WTC11 (cell line): ENCODE measurements at regions not wholly inside any gene's neighbourhood (a gene's known extent, or its start where the extent isn't known, plus 50 kb on each side); places are given as distances from the start of the nearest gene placed in this dataset.

Experiments used
- ATAC-seq: fragments of 200-7000 bp; cut with Tn5 transposase; 2 replicates; pipeline ENCODE4 v1.10.0; 2021; ENCODE audit warnings: mild to moderate bottlenecking, moderate library complexity
- CTCF ChIA-PET: fragments of 300-600 bp; sonication (Branson Sonifier 250); formaldehyde crosslinking; loops from one replicate; lab custom pipeline; 2021; ENCODE audit warnings: antibody characterized with exemption; lab: Charles Lee
- POLR2A ChIA-PET: fragments of 350-600 bp; sonication (Branson Sonifier 250); formaldehyde crosslinking; loops from one replicate; lab custom pipeline; 2021; ENCODE audit warnings: antibody characterized with exemption; lab: Charles Lee
- DNase-seq: peaks from one replicate; pipeline ENCODE4 v3.0.0; 2021; ENCODE audit warnings: low spot score
- H3K27ac Mint-ChIP-seq: 2 replicates; pipeline ENCODE4 v1.8.0; 2021; ENCODE audit warnings: mixed read lengths
- H3K27me3 Mint-ChIP-seq: 2 replicates; pipeline ENCODE4 v1.8.0; 2021; ENCODE audit warnings: low read depth, mild to moderate bottlenecking, moderate library complexity, mixed read lengths
- H3K36me3 Mint-ChIP-seq: 2 replicates; pipeline ENCODE4 v1.8.0; 2021; ENCODE audit warnings: mixed read lengths
- H3K4me1 Mint-ChIP-seq: 2 replicates; pipeline ENCODE4 v1.8.0; 2022; ENCODE audit warnings: mixed read lengths
- H3K4me3 Mint-ChIP-seq: 2 replicates; pipeline ENCODE4 v1.8.0; 2021; ENCODE audit warnings: mild to moderate bottlenecking, moderate library complexity, mixed read lengths
- H3K9me3 Mint-ChIP-seq: 2 replicates; pipeline ENCODE4 v1.8.0; 2021; ENCODE audit warnings: mixed read lengths
- CBFB ChIP-seq: sonication (generic); formaldehyde crosslinking; IDR thresholded peaks from 2 replicates; pipeline ENCODE4 v1.8.1; 2022; ENCODE audit warnings: mild to moderate bottlenecking, low read depth, missing genetic modification reagents
- CREB1 ChIP-seq: sonication (generic); formaldehyde crosslinking; IDR thresholded peaks from 2 replicates; pipeline ENCODE4 v1.8.0; 2023; ENCODE audit warnings: mild to moderate bottlenecking, missing genetic modification reagents
- ESRRA ChIP-seq: sonication (generic); formaldehyde crosslinking; IDR thresholded peaks from 2 replicates; pipeline ENCODE4 v1.8.1; 2022; ENCODE audit warnings: mild to moderate bottlenecking, missing genetic modification reagents, borderline replicate concordance
- FOXK1 ChIP-seq: sonication (generic); formaldehyde crosslinking; IDR thresholded peaks from 2 replicates; pipeline ENCODE4 v1.8.0; 2022; ENCODE audit warnings: mild to moderate bottlenecking, moderate library complexity, missing genetic modification reagents
- HMGXB4 ChIP-seq: sonication (generic); formaldehyde crosslinking; IDR thresholded peaks from 2 replicates; pipeline ENCODE4 v1.8.1; 2023; ENCODE audit warnings: mild to moderate bottlenecking, moderate library complexity, missing genetic modification reagents
- IRF1 ChIP-seq: sonication (generic); formaldehyde crosslinking; IDR thresholded peaks from 2 replicates; pipeline ENCODE4 v1.8.0; 2023; ENCODE audit warnings: missing genetic modification reagents
- IRF2 ChIP-seq: sonication (generic); formaldehyde crosslinking; IDR thresholded peaks from 2 replicates; pipeline ENCODE4 v1.8.0; 2022; ENCODE audit warnings: low read depth, missing genetic modification reagents, borderline replicate concordance
- JAZF1 ChIP-seq: fragments of 250-450 bp; sonication (Bioruptor Pico); IDR thresholded peaks from 2 replicates; pipeline ENCODE4 v1.9.0; 2021; ENCODE audit warnings: moderate library complexity, mild to moderate bottlenecking, inconsistent platforms
- KAT7 ChIP-seq: sonication (generic); formaldehyde crosslinking; IDR thresholded peaks from 2 replicates; pipeline ENCODE4 v1.8.1; 2023; ENCODE audit warnings: missing genetic modification reagents, mild to moderate bottlenecking, borderline replicate concordance
- NFYB ChIP-seq: sonication (generic); formaldehyde crosslinking; conservative IDR thresholded peaks from 2 replicates; pipeline ENCODE4 v1.8.0; 2022; ENCODE audit warnings: low read depth, missing genetic modification reagents
- NR1H2 ChIP-seq: sonication (generic); formaldehyde crosslinking; IDR thresholded peaks from 2 replicates; pipeline ENCODE4 v1.9.0; 2021; ENCODE audit warnings: mild to moderate bottlenecking, moderate library complexity, missing genetic modification reagents
- NR2C2 ChIP-seq: sonication (generic); formaldehyde crosslinking; IDR thresholded peaks from 2 replicates; pipeline ENCODE4 v1.8.0; 2022; ENCODE audit warnings: mild to moderate bottlenecking, missing genetic modification reagents
- NR3C1 ChIP-seq: sonication (generic); formaldehyde crosslinking; conservative IDR thresholded peaks from 2 replicates; pipeline ENCODE4 v1.8.1; 2023; ENCODE audit warnings: low read depth, mild to moderate bottlenecking, missing genetic modification reagents
- SMAD3 ChIP-seq: sonication (generic); formaldehyde crosslinking; IDR thresholded peaks from 2 replicates; pipeline ENCODE4 v1.8.0; 2022; ENCODE audit warnings: missing genetic modification reagents, mild to moderate bottlenecking, borderline replicate concordance
- SOX15 ChIP-seq: fragments of 250-450 bp; sonication (Bioruptor Pico); IDR thresholded peaks from 2 replicates; pipeline ENCODE4 v1.9.0; 2021; ENCODE audit warnings: mild to moderate bottlenecking
- ZNF512 ChIP-seq: sonication (generic); formaldehyde crosslinking; IDR thresholded peaks from 2 replicates; pipeline ENCODE4 v1.8.1; 2022; ENCODE audit warnings: missing genetic modification reagents, borderline replicate concordance
- ZNF532 ChIP-seq: fragments of 250-450 bp; sonication (Bioruptor Pico); IDR thresholded peaks from 2 replicates; pipeline ENCODE4 v1.9.0; 2021; ENCODE audit warnings: mild to moderate bottlenecking, borderline replicate concordance
- TF ChIP-seq, protein P1 (sequence below): fragments of 250-450 bp; sonication (Bioruptor Pico); IDR thresholded peaks from 2 replicates; pipeline ENCODE4 v1.9.0; 2021; ENCODE audit warnings: mild to moderate bottlenecking
- TF ChIP-seq, protein P2 (sequence below): sonication (generic); formaldehyde crosslinking; IDR thresholded peaks from 2 replicates; pipeline ENCODE4 v1.8.1; 2023; ENCODE audit warnings: mild to moderate bottlenecking, missing genetic modification reagents
- TF ChIP-seq, protein P3 (sequence below): fragments of 250-450 bp; sonication (Bioruptor Pico); IDR thresholded peaks from 2 replicates; pipeline ENCODE4 v1.9.0; 2021; ENCODE audit warnings: moderate library complexity, mild to moderate bottlenecking, inconsistent platforms, borderline replicate concordance

GRCh38 chr2:57725337-57725947, 321.2 kb upstream of the VRK2 start (continued):
- TF ChIP-seq IRF1 (CRISPR knock-in tag) (no peak), SOX15 (CRISPR knock-in tag) (no peak), NR3C1 (no peak), ZNF532 (CRISPR knock-in tag) (no peak), FOXK1 (no peak), SMAD3 (CRISPR knock-in tag) (no peak), ZNF512 (no peak)
- TF ChIP-seq, all 79 proteins: peak for 0

DNA sequence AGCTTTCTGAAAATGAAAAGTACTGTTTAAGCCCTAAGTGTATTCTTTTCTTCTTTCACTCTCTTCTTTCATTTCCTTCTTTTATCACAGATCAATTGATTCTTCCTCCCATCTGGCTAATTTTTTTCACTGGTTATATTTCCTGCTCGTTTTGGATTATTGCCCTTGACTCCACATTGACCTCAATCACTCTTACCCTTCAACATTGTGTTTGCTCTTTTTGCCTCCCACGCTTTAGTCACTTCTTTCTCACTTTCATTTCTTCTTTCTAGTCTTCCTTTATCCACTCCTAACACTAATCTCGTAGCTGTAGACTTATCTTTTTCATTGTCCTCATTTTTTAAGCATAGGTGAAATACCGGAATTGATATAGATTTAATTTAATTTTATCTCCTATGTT, 320.3 kb upstream of the VRK2 start:
- Mint-ChIP-seq H3K27me3 (no peaks in the 10 kb centered on the region), H3K4me1 (peaks cover under 1% of the 10 kb centered on the region), H3K27ac (no peak overlapping the region), H3K36me3 (no peaks in the 10 kb centered on the region), H3K9me3 (peaks cover 5% of the 10 kb centered on the region; the same call in 1 of the 2 replicates), H3K4me3 (no peak overlapping the region)
- CTCF ChIA-PET, result interaction anchor here (1.3 kb wide), 1 partner anchor 34 kb away, joined by 3 read pairs; no protein-coding TSS in a partner anchor
- POLR2A ChIA-PET, result no interaction called here
- DNase-seq (no peak), ATAC-seq (no peak)
- TF ChIP-seq, protein P1, sequence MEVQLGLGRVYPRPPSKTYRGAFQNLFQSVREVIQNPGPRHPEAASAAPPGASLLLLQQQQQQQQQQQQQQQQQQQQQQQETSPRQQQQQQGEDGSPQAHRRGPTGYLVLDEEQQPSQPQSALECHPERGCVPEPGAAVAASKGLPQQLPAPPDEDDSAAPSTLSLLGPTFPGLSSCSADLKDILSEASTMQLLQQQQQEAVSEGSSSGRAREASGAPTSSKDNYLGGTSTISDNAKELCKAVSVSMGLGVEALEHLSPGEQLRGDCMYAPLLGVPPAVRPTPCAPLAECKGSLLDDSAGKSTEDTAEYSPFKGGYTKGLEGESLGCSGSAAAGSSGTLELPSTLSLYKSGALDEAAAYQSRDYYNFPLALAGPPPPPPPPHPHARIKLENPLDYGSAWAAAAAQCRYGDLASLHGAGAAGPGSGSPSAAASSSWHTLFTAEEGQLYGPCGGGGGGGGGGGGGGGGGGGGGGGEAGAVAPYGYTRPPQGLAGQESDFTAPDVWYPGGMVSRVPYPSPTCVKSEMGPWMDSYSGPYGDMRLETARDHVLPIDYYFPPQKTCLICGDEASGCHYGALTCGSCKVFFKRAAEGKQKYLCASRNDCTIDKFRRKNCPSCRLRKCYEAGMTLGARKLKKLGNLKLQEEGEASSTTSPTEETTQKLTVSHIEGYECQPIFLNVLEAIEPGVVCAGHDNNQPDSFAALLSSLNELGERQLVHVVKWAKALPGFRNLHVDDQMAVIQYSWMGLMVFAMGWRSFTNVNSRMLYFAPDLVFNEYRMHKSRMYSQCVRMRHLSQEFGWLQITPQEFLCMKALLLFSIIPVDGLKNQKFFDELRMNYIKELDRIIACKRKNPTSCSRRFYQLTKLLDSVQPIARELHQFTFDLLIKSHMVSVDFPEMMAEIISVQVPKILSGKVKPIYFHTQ, result no peak
- TF ChIP-seq NR1H2 (no peak), IRF2 (CRISPR knock-in tag) (no peak), ESRRA (CRISPR knock-in tag) (no peak), JAZF1 (CRISPR knock-in tag) (no peak), CBFB (CRISPR knock-in tag) (no peak), NFYB (no peak), CREB1 (CRISPR knock-in tag) (no peak), NR2C2 (CRISPR knock-in tag) (no peak), KAT7 (CRISPR knock-in tag) (no peak), HMGXB4 (CRISPR knock-in tag) (no peak)
- TF ChIP-seq, protein P2, sequence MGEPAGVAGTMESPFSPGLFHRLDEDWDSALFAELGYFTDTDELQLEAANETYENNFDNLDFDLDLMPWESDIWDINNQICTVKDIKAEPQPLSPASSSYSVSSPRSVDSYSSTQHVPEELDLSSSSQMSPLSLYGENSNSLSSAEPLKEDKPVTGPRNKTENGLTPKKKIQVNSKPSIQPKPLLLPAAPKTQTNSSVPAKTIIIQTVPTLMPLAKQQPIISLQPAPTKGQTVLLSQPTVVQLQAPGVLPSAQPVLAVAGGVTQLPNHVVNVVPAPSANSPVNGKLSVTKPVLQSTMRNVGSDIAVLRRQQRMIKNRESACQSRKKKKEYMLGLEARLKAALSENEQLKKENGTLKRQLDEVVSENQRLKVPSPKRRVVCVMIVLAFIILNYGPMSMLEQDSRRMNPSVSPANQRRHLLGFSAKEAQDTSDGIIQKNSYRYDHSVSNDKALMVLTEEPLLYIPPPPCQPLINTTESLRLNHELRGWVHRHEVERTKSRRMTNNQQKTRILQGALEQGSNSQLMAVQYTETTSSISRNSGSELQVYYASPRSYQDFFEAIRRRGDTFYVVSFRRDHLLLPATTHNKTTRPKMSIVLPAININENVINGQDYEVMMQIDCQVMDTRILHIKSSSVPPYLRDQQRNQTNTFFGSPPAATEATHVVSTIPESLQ (CRISPR knock-in tag), result no peak
- TF ChIP-seq, protein P3, sequence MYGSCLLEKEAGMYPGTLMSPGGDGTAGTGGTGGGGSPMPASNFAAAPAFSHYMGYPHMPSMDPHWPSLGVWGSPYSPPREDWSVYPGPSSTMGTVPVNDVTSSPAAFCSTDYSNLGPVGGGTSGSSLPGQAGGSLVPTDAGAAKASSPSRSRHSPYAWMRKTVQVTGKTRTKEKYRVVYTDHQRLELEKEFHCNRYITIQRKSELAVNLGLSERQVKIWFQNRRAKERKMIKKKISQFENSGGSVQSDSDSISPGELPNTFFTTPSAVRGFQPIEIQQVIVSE (CRISPR knock-in tag), result no peak
